ENCODE measurements at regions not wholly inside any gene's neighbourhood (a gene's known extent, or its start where the extent isn't known, plus 50 kb on each side); places are given as distances from the start of the nearest gene placed in this dataset.

GRCh38 chr15:47843124-47843663 lies 125.9 kb downstream of the SEMA6D start:
- TF ChIP-seq SIN3A (IDR thresholded peaks at IDR 0.05; ENCODE audit: borderline replicate concordance, insufficient read depth, low read length) (no peak), POLR2AphosphoS5 (IDR thresholded peaks at IDR 0.05; ENCODE audit: low read depth, low read length) (no peak), FOXP2 (optimal IDR thresholded peaks at IDR 0.05; ENCODE audit: borderline replicate concordance, extremely low read depth, extremely low read length, insufficient read depth) (no peak), REST (IDR thresholded peaks at IDR 0.05; ENCODE audit: insufficient read depth in 1 of 2, low read depth in 2 of 2, low read length in 2 of 2) (no peak), TAF1 (IDR thresholded peaks at IDR 0.05; ENCODE audit: borderline replicate concordance, insufficient read depth, low read length) (no peak)

GRCh38 chr15:47844437-47844836 lies 127.1 kb downstream of the SEMA6D start:
- TF ChIP-seq POLR2AphosphoS5 (IDR thresholded peaks at IDR 0.05; ENCODE audit: low read depth, low read length), result no peak
- no peak for TF ChIP-seq REST (IDR thresholded peaks at IDR 0.05; ENCODE audit: insufficient read depth in 1 of 2, low read depth in 2 of 2, low read length in 2 of 2)
- no peak for TF ChIP-seq TAF1 (IDR thresholded peaks at IDR 0.05; ENCODE audit: borderline replicate concordance, insufficient read depth, low read length)
- TF ChIP-seq SIN3A (IDR thresholded peaks at IDR 0.05; ENCODE audit: borderline replicate concordance, insufficient read depth, low read length), result no peak
- TF ChIP-seq FOXP2 (optimal IDR thresholded peaks at IDR 0.05; ENCODE audit: borderline replicate concordance, extremely low read depth, extremely low read length, insufficient read depth), result no peak

- no peak for TF ChIP-seq SIN3A (IDR thresholded peaks at IDR 0.05; ENCODE audit: borderline replicate concordance, insufficient read depth, low read length)
- no peak for TF ChIP-seq FOXP2 (optimal IDR thresholded peaks at IDR 0.05; ENCODE audit: borderline replicate concordance, extremely low read depth, extremely low read length, insufficient read depth)
- no peak for TF ChIP-seq POLR2AphosphoS5 (IDR thresholded peaks at IDR 0.05; ENCODE audit: low read depth, low read length)
- TF ChIP-seq REST (IDR thresholded peaks at IDR 0.05; ENCODE audit: insufficient read depth in 1 of 2, low read depth in 2 of 2, low read length in 2 of 2), result no peak
- TF ChIP-seq TAF1 (IDR thresholded peaks at IDR 0.05; ENCODE audit: borderline replicate concordance, insufficient read depth, low read length), result no peak
These were observed 129.0 kb downstream of the SEMA6D start for GRCh38 chr15:47846128-47846868.

- TF ChIP-seq POLR2AphosphoS5 (IDR thresholded peaks at IDR 0.05; ENCODE audit: low read depth, low read length) (no peak), FOXP2 (optimal IDR thresholded peaks at IDR 0.05; ENCODE audit: borderline replicate concordance, extremely low read depth, extremely low read length, insufficient read depth) (no peak), REST (IDR thresholded peaks at IDR 0.05; ENCODE audit: insufficient read depth in 1 of 2, low read depth in 2 of 2, low read length in 2 of 2) (no peak), SIN3A (IDR thresholded peaks at IDR 0.05; ENCODE audit: borderline replicate concordance, insufficient read depth, low read length) (no peak), TAF1 (IDR thresholded peaks at IDR 0.05; ENCODE audit: borderline replicate concordance, insufficient read depth, low read length) (no peak)
These were observed 129.6 kb downstream of the SEMA6D start for GRCh38 chr15:47846876-47847275.

All from PFSK-1 (cell line).